ENCODE measurements at regions not wholly inside any gene's neighbourhood (a gene's known extent, or its start where the extent isn't known, plus 50 kb on each side); places are given as distances from the start of the nearest gene placed in this dataset.

DNA sequence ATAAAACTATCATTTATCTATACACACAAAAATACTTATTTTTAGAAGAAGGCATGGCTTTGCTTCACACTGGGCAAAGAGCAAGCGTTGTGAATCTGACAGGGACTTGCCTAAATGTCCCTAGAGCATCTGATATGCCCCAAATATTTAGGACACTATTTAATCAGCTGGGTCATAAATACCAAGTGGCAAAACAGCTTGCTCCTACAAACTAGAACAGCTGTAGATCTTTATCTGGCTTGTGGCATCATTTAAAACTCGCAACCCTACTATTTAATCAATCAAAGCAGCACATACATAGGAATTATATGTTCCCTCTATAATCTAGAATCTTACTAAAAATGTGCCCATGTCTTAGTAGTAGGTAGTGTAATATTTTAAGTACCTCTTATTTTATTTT lies 999.5 kb downstream of the JRKL start:
- Histone ChIP-seq H3K56ac (ENCODE audit: extremely low read depth, insufficient read depth, low read length) (no peak overlapping the region), H3K4me3 (ENCODE audit: insufficient read depth, low read depth, low read length) (no peak overlapping the region), H4K8ac (ENCODE audit: low read depth in 2 of 2, low read length in 2 of 2) (no peak overlapping the region), H4K5ac (ENCODE audit: low read depth, low read length) (no peak overlapping the region), H3K36me3 (ENCODE audit: control insufficient read depth, insufficient read depth, low read length) (no peaks in the 10 kb centered on the region), H2BK5ac (ENCODE audit: low read depth, low read length, poor library complexity, severe bottlenecking) (no peak overlapping the region), H3K4ac (ENCODE audit: low read depth, low read length) (no peak overlapping the region), H3K27me3 (ENCODE audit: control insufficient read depth, insufficient read depth, low read length) (no peaks in the 10 kb centered on the region), H3K79me1 (ENCODE audit: low read depth in 1 of 2, low read length in 2 of 2) (no peaks in the 10 kb centered on the region), H3K4me1 (ENCODE audit: control insufficient read depth, insufficient read depth, low read length) (no peaks in the 10 kb centered on the region), H2AK5ac (ENCODE audit: low read depth, low read length) (no peak overlapping the region), H3K23ac (ENCODE audit: low read depth, low read length) (no peak overlapping the region), H2BK15ac (ENCODE audit: low read depth, low read length) (no peak overlapping the region), H2AK9ac (replicated peaks; ENCODE audit: low read depth, low read length, poor library complexity) (no peak overlapping the region), H3K9me1 (ENCODE audit: insufficient read depth, low read length) (no peaks in the 10 kb centered on the region), H4K20me1 (ENCODE audit: insufficient read depth, low read length) (no peaks in the 10 kb centered on the region), H3K9ac (ENCODE audit: low read depth, low read length) (no peak overlapping the region), H3K27ac (ENCODE audit: insufficient read depth, low read length) (no peak overlapping the region), H4K91ac (ENCODE audit: insufficient read depth, low read depth, low read length) (no peak overlapping the region), H2BK120ac (ENCODE audit: low read depth, low read length) (no peak overlapping the region), H2BK20ac (ENCODE audit: low read depth, low read length) (no peak overlapping the region), H3K4me2 (ENCODE audit: low read depth, low read length) (no peak overlapping the region), H3K14ac (replicated peaks; ENCODE audit: low read depth, low read length) (no peak overlapping the region), H3K18ac (ENCODE audit: low read depth, low read length) (no peak overlapping the region), H3K9me3 (ENCODE audit: control insufficient read depth, insufficient read depth, low read length) (peaks cover 6% of the 10 kb centered on the region), H2AFZ (replicated peaks; ENCODE audit: low read length, poor library complexity) (no peak overlapping the region)
- ChIA-PET POLR2A (ENCODE audit: unreplicated experiment) (no interaction called here), CTCF (no interaction called here)
- ATAC-seq (ENCODE audit: low read depth) (no peak), DNase-seq (no peak)
- dilution Hi-C loops (cut with HindIII; ENCODE audit: low sequenced_read_pairs, unreplicated experiment): no loop called here
- TF ChIP-seq, protein P1, sequence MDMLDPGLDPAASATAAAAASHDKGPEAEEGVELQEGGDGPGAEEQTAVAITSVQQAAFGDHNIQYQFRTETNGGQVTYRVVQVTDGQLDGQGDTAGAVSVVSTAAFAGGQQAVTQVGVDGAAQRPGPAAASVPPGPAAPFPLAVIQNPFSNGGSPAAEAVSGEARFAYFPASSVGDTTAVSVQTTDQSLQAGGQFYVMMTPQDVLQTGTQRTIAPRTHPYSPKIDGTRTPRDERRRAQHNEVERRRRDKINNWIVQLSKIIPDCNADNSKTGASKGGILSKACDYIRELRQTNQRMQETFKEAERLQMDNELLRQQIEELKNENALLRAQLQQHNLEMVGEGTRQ (IDR thresholded peaks at IDR 0.05; ENCODE audit: low read depth, low read length): no peak
- intact Hi-C loops (cut with micrococcal nuclease): no loop called here
- 33% methylated on average over 1 of the region's 2 CpGs; no CpG with 5 or more reads in 1 of the 2 experiments for WGBS, 2 experiments (ENCODE audit: extremely low coverage in 2 of 2, insufficient read length in 1 of 2)
- BruUV-seq (replicated peaks): no TSS peak
- in situ Hi-C loops (cut with MboI; ENCODE audit: low sequenced_read_pairs): no loop called here

All from IMR-90 (cell line).